GM18870 (cell line): ENCODE measurements at regions not wholly inside any gene's neighbourhood (a gene's known extent, or its start where the extent isn't known, plus 50 kb on each side); places are given as distances from the start of the nearest gene placed in this dataset.

Source experiments
- ATAC-seq: cut with Tn5 transposase; IDR thresholded peaks from one replicate; pipeline ENCODE4 v1.9.1; 2021; ENCODE audit warnings: moderate library complexity; ENCODE audit not compliant: unreplicated experiment

- no peak for ATAC-seq
Measured at GRCh38 chr19:27671876-27672275, 1541.1 kb downstream of the UQCRFS1 start.

GRCh38 chr19:27660428-27660827 is 1552.5 kb downstream of the UQCRFS1 start:
- no peak for ATAC-seq

- no peak for ATAC-seq
Measured at GRCh38 chr19:27657271-27658051, 1555.5 kb downstream of the UQCRFS1 start.

- no peak for ATAC-seq
Measured at GRCh38 chr19:27654266-27654990, 1558.5 kb downstream of the UQCRFS1 start.

- ATAC-seq = no peak
Measured at GRCh38 chr19:27652796-27653195, 1560.2 kb downstream of the UQCRFS1 start.

GRCh38 chr19:27652281-27652680 is 1560.7 kb downstream of the UQCRFS1 start:
- ATAC-seq = no peak

- ATAC-seq = no peak
Measured at GRCh38 chr19:27647423-27647822, 1565.5 kb downstream of the UQCRFS1 start.

- ATAC-seq = no peak
Measured at GRCh38 chr19:27635401-27635800, 1577.5 kb downstream of the UQCRFS1 start.

- no peak for ATAC-seq
Measured at GRCh38 chr19:27618006-27618405, 1594.9 kb downstream of the UQCRFS1 start.

- ATAC-seq = no peak
Measured at GRCh38 chr19:27580906-27581305, 1632.0 kb downstream of the UQCRFS1 start.
